ENCODE measurements at regions not wholly inside any gene's neighbourhood (a gene's known extent, or its start where the extent isn't known, plus 50 kb on each side); places are given as distances from the start of the nearest gene placed in this dataset.

- BruUV-seq (replicated peaks) = no TSS peak
Observed at GRCh38 chr6:76418560-76419223, 346.2 kb upstream of the IMPG1 start.

GRCh38 chr6:76416821-76417605, 344.6 kb upstream of the IMPG1 start:
- CTCF ChIA-PET = no interaction called here
- POLR2A ChIA-PET (ENCODE audit: low non-redundant PET) = no interaction called here
- BruUV-seq (replicated peaks) = no TSS peak

More at GRCh38 chr6:76418560-76419223, 346.2 kb upstream of the IMPG1 start:
- Histone ChIP-seq H3K4me1 (ENCODE audit: insufficient read depth, low read length, poor library complexity, severe bottlenecking) (no peaks in the 10 kb centered on the region), H3K27ac (ENCODE audit: low read depth, low read length, poor library complexity, severe bottlenecking) (no peak overlapping the region), H3K36me3 (ENCODE audit: insufficient read depth, low read length, poor library complexity, severe bottlenecking) (no peaks in the 10 kb centered on the region), H3K27me3 (replicated peaks; ENCODE audit: insufficient read depth, low read depth, low read length, poor library complexity) (no peaks in the 10 kb centered on the region), H3K4me3 (ENCODE audit: low read depth, low read length, poor library complexity, severe bottlenecking) (no peak overlapping the region), H3K9me3 (ENCODE audit: low read depth, low read length, poor library complexity, severe bottlenecking) (no peaks in the 10 kb centered on the region)
- intact Hi-C loops (cut with micrococcal nuclease; ENCODE audit: unreplicated experiment) = no loop called here
- POLR2A ChIA-PET (ENCODE audit: low non-redundant PET) = no interaction called here
- no peak for DNase-seq (ENCODE audit: low spot score)
- TF ChIP-seq CTCF (conservative IDR thresholded peaks at IDR 0.05; ENCODE audit: low read depth, low read length) = no peak
- TF ChIP-seq EZH2 (IDR thresholded peaks at IDR 0.05; ENCODE audit: borderline replicate concordance, low read depth, low read length, poor library complexity, severe bottlenecking) = no peak
- CTCF ChIA-PET = no interaction called here

GRCh38 chr6:76403064-76403463, 330.6 kb upstream of the IMPG1 start:
- BruUV-seq (replicated peaks) = no TSS peak
- Histone ChIP-seq H3K27me3 (replicated peaks; ENCODE audit: insufficient read depth, low read depth, low read length, poor library complexity) (no peaks in the 10 kb centered on the region), H3K4me3 (ENCODE audit: low read depth, low read length, poor library complexity, severe bottlenecking) (no peak overlapping the region), H3K27ac (ENCODE audit: low read depth, low read length, poor library complexity, severe bottlenecking) (no peak overlapping the region), H3K36me3 (ENCODE audit: insufficient read depth, low read length, poor library complexity, severe bottlenecking) (no peaks in the 10 kb centered on the region), H3K4me1 (ENCODE audit: insufficient read depth, low read length, poor library complexity, severe bottlenecking) (no peaks in the 10 kb centered on the region), H3K9me3 (ENCODE audit: low read depth, low read length, poor library complexity, severe bottlenecking) (peaks cover 12% of the 10 kb centered on the region)
- TF ChIP-seq EZH2 (IDR thresholded peaks at IDR 0.05; ENCODE audit: borderline replicate concordance, low read depth, low read length, poor library complexity, severe bottlenecking) = no peak
- no peak for TF ChIP-seq CTCF (conservative IDR thresholded peaks at IDR 0.05; ENCODE audit: low read depth, low read length)
- intact Hi-C loops (cut with micrococcal nuclease; ENCODE audit: unreplicated experiment) = no loop called here
- CTCF ChIA-PET = no interaction called here
- POLR2A ChIA-PET (ENCODE audit: low non-redundant PET) = no interaction called here
- DNase-seq (ENCODE audit: low spot score) = no peak

More at GRCh38 chr6:76416821-76417605, 344.6 kb upstream of the IMPG1 start:
- peaks cover 9% of the 10 kb centered on the region for H3K9me3 ChIP-seq (ENCODE audit: low read depth, low read length, poor library complexity, severe bottlenecking)
- intact Hi-C loops (cut with micrococcal nuclease; ENCODE audit: unreplicated experiment) = no loop called here
- no peak for DNase-seq (ENCODE audit: low spot score)
- no peak overlapping the region for H3K27ac ChIP-seq (ENCODE audit: low read depth, low read length, poor library complexity, severe bottlenecking)
- TF ChIP-seq CTCF (conservative IDR thresholded peaks at IDR 0.05; ENCODE audit: low read depth, low read length) = no peak
- TF ChIP-seq EZH2 (IDR thresholded peaks at IDR 0.05; ENCODE audit: borderline replicate concordance, low read depth, low read length, poor library complexity, severe bottlenecking) = no peak
- no peaks in the 10 kb centered on the region for H3K27me3 ChIP-seq (replicated peaks; ENCODE audit: insufficient read depth, low read depth, low read length, poor library complexity)
- H3K4me3 ChIP-seq (ENCODE audit: low read depth, low read length, poor library complexity, severe bottlenecking) = no peak overlapping the region
- H3K36me3 ChIP-seq (ENCODE audit: insufficient read depth, low read length, poor library complexity, severe bottlenecking) = no peaks in the 10 kb centered on the region
- H3K4me1 ChIP-seq (ENCODE audit: insufficient read depth, low read length, poor library complexity, severe bottlenecking) = no peaks in the 10 kb centered on the region

All from A673 (cell line).